HEK293 (cell line): ENCODE measurements at regions not wholly inside any gene's neighbourhood (a gene's known extent, or its start where the extent isn't known, plus 50 kb on each side); places are given as distances from the start of the nearest gene placed in this dataset.

Experiments used
- FEZF1 ChIP-seq: fragments of 450-650 bp; formaldehyde crosslinking; IDR thresholded peaks from 2 replicates; pipeline ENCODE4 v1.5.1; 2016; ENCODE audit warnings: missing biosample characterization, missing genetic modification characterization
- ZNF10 ChIP-seq: fragments of 450-650 bp; formaldehyde crosslinking; IDR thresholded peaks from 2 replicates; pipeline ENCODE4 v1.5.1; 2017; ENCODE audit warnings: missing biosample characterization, missing genetic modification characterization
- ZNF747 ChIP-seq: fragments of 450-650 bp; formaldehyde crosslinking; IDR thresholded peaks from 2 replicates; pipeline ENCODE4 v1.5.1; 2016; ENCODE audit warnings: missing biosample characterization, missing genetic modification characterization
- ZSCAN30 ChIP-seq: fragments of 450-650 bp; IDR thresholded peaks from 2 replicates; pipeline ENCODE4 v1.5.1; 2018; ENCODE audit warnings: missing biosample characterization, mild to moderate bottlenecking, missing genetic modification characterization, moderate library complexity
- TF ChIP-seq, protein P1 (sequence below): fragments of 450-650 bp; formaldehyde crosslinking; IDR thresholded peaks from 2 replicates; pipeline ENCODE4 v1.5.1; 2016; ENCODE audit warnings: missing biosample characterization, missing genetic modification characterization

DNA sequence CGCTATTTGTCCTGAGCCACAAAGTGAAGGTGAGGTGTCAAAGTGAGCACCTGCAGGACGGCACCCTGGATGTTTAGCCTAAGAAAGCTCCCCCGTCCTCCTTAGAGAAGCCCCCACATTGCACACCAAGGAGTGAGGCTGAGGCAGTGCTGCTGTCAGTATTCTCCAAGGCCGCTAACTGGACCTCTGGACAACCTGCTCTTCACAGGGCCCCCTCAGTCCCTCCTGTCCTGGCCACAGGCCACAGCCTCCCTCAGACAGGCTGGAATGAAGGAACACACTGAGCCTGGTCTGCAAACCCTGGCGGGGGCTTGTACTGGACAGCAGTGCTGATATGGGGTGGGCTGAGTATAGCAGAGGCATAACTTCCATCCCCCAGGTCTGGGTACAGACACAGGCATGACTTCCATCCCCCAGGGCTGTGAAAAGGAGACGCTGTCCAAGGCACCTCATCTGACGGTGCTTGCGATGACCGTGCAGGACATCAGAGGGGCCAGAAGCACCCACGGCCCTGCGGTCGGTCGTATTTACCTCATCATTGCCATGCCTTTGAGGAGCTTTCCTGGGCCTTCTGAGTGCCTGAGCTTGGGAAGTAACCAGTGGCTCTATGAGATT lies 82.4 kb upstream of the DIO3 start:
- no peak for TF ChIP-seq ZNF10 (tag by site-specific recombination)
- TF ChIP-seq ZSCAN30 (tag by site-specific recombination) = no peak
- TF ChIP-seq ZNF747 (tag by site-specific recombination) = no peak
- TF ChIP-seq, protein P1, sequence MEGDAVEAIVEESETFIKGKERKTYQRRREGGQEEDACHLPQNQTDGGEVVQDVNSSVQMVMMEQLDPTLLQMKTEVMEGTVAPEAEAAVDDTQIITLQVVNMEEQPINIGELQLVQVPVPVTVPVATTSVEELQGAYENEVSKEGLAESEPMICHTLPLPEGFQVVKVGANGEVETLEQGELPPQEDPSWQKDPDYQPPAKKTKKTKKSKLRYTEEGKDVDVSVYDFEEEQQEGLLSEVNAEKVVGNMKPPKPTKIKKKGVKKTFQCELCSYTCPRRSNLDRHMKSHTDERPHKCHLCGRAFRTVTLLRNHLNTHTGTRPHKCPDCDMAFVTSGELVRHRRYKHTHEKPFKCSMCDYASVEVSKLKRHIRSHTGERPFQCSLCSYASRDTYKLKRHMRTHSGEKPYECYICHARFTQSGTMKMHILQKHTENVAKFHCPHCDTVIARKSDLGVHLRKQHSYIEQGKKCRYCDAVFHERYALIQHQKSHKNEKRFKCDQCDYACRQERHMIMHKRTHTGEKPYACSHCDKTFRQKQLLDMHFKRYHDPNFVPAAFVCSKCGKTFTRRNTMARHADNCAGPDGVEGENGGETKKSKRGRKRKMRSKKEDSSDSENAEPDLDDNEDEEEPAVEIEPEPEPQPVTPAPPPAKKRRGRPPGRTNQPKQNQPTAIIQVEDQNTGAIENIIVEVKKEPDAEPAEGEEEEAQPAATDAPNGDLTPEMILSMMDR = no peak
- TF ChIP-seq FEZF1 (tag by site-specific recombination) = no peak
